Right renal cortex interstitium (tissue), 3 donors: ENCODE measurements at regions not wholly inside any gene's neighbourhood (a gene's known extent, or its start where the extent isn't known, plus 50 kb on each side); places are given as distances from the start of the nearest gene placed in this dataset.

Experiments
- DNase-seq, 3 donors: peaks; one replicate each; pipeline ENCODE4 v3.0.0-alpha.2; 2013; ENCODE audit warnings: low read depth in 3 of 3, low spot score in 2 of 3

DNA sequence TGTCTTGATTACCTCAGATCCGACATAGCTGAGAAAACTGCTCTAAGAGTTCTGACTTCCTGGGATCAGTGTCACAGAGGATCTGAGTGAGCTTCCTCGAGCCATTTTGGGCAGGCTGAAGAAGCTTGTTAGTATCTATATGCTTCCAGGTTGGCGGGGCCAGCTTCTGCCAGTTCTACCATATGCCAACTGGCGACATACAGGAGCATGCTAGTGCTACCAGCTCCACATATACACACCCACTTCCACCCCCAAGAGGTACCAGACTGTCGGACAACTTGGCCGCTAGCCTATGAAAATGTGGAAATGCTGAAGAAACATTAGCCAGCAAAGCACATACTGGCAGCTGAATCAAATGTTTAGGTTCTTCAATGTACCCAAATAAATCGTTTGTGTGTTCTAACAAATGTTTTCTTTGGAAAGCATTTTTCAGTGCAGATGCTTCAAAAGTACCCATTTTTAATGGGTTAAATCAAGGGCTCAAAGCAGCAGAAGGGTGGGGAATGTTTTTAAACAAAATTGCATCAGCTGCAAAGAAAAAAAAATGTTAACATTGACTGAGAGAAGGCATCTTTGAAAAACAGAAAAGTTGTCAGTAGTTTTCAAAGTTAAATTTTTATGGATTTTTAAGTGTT lies 163.7 kb downstream of the KLF12 start:
- no peak for DNase-seq

DNA sequence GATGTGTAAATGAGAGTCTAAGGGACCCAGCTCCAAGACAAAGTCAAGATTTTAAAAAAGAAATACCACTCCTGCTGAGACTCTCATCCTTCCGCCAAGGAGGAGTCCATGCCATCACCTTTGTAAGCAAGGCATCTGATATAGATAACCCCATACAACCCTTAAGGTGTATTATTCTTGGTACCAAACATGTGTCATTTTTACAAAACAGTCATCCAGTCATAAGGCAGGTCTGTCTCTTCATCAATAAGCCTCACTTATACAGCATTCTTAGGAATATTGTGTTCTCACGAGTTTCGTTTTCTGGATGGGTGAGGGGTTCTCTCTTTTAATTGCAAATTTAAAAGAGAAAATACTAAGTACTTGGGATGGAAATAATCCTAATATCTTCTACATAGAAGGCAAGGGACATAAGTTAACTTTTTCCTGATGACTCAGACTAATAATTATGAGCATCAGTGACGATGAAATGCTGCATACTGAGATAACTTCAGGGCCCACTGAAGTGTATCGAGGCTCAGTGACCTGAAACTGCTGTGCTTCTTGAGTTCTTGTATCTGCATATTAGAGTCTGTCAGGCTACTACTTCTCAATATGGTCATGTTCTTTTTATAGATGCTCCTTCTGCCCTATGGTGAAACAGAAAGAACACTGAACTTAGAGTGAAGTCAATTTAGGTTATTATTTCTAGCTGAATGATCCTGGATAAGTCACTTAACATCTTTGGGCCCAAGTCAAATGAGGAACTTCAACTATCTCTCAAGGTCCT lies 166.6 kb downstream of the KLF12 start:
- DNase-seq = no peak

DNA sequence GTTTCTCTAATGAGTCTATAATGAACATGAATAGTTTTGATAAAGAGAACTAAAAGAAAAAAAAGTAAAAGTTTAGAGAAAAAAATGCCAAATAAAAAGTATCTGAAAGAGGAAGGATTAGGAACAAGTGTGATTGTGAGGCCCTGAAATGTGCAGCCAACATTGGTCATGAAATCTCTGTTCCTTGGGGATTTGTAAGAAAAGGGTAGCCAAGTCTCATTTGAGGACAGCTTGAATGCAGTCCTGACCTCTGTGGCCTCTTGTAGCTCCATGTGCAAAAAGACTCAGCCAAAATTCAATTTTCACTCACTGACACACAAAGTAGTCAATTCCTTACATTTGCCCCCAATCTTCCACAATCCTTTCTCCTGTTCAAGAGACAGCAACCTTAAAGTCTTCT lies 167.9 kb downstream of the KLF12 start:
- no peak for DNase-seq

DNA sequence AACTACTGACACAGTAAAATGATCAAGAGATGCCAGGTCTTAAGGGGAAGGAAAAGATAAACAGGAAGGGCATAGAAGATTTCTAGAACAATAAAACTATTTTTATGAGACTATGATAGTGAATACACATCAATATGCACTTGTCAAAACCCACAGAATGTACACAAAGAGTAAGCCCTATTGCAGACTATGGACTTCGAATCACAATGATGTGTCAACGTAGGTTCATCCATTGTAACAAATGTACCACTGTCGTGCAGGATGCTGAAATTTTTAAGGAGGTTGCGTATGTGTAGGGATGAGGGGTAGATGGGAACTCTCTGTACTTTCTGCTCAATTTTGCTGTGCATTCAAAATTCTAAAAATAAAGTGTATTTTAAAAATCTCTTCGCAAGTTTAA lies 171.9 kb downstream of the KLF12 start:
- DNase-seq = no peak

DNA sequence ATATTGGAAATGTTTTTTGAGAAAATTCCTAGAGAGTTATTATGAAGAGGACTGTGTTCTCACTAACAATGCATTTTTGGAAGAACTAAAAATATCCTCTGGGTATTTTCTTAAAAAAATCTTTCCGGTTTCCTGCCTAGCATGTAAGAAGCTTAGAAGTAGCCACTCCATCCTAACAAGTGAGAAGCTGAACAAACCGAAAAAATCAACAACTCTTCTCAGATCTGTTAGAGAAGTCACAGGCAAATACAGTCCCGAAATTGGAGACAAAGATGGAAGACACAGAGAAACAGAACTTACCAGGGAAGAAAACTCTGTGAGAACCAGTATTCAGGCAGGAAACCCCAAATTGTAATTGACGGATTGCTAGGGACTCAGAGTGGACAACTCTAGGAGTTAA lies 173.0 kb downstream of the KLF12 start:
- DNase-seq = no peak

DNA sequence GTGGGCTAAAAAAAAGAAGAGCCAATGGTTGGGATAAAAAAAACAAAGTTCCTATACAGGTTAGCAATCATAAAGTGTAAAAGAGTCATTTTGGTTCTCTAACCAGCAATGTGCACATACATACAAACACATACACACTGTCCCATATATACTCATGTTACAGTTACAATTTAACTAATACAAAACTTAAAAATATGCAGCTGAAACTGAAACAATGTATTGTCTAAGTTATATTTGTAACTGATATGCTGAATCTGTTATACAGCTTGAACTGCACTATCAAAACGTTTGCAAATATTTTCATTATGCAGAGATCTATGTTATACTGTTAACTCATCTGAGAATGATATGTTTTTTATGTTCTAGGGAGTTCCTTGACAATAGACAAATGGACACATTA lies 173.7 kb downstream of the KLF12 start:
- DNase-seq = no peak

DNA sequence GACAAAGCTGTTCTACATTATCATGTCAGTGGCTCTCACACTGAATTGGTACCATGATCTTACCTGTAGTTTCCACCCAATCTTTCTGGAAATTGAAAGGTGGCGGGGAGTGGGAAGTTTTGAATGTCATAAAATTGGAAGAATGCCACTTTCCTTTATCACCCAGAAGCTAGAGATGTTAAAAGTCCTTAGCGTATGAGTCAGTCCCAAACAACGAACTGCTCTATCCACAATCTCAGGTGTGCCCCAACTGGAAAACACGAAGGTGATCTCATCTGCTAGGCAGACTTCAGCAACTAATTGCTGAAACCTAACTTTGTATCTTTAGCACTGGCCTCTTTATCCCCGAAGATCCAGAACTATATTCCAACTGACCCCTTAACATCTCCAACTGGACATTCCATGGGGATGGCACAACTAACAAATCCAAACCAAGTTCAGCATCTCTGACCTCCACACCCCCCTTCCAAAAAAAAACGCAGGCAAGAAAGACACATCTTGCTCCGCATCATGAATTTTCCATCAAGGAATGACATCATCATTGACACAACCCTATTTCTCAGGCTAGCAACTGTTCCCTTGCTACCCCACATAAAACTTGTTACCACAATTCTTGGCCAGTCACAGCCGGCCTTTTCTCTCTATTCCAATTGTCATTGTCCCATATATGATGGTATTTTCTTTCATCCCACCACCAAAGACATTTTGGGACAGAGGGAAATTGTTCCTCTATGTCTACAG lies 175.4 kb downstream of the KLF12 start:
- DNase-seq = no peak

DNA sequence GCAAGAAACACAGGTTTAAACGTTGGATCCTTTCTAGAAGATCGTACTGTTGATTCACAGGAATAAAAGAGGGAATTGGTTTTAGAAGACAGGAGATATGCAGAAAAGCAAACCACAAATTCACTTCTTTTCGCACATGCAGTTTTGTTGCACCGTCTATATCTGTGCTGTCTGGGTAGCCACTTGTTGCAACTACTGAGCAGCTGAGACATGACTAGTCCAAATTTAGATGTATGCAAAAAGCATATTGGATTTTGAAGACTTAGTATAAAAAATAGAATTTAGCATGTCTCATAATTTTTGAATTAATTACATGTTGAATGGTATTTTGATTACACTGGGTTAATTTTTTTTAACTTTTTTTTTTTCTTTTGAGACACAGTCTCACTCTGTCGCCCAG lies 176.3 kb downstream of the KLF12 start:
- DNase-seq = no peak

DNA sequence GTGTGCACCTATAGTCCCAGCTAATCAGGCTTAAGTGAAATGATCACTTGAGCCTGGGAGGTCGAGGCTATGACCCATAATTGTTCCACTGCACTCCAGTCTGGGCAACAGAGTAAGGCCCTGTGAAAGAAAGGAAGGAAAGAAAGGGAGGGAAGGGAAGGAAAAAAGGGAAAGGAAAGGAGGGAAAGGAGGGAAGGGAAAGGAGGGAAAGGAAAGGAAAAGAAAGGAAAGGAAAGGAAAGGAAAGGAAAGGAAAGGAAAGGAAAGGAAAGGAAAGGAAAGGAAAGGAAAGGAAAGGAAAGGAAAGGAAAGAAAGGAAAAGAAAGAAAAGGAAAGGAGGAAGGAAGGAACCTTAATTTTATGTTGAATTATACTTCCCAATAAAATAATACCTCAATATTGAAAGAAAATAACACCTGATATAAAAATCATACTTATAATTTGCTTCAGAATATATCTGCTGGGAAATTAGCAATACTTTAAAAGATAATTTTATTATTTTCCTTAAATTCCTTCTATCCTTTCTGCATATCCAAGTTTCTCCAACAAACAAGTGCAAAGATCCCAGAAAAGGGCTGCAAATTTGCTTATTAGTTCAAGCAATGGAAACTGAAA lies 177.3 kb downstream of the KLF12 start:
- no peak for DNase-seq

DNA sequence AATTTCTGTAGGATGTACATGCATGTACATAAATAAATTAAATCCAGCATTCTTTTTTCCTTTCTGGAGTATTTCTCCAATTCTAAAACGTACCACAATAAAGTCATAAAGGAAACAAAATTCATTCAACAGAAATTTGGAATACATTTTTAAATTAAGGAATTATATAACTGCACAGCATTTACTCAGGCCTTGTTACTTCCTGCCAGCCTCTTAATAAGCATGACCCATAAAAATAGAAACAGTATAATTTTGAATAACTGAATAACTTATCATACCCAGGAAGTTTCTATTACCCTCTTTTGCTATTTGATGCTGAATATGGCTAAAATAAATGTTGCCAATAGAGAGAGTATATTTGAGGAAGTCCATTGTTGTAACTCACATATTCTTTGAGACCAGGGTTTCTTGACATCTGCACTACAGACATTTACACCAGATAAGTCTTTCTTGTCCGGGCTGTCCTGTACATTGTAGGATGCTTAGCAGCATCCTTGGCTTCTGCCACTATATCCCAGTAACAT lies 178.2 kb downstream of the KLF12 start:
- no peak for DNase-seq

DNA sequence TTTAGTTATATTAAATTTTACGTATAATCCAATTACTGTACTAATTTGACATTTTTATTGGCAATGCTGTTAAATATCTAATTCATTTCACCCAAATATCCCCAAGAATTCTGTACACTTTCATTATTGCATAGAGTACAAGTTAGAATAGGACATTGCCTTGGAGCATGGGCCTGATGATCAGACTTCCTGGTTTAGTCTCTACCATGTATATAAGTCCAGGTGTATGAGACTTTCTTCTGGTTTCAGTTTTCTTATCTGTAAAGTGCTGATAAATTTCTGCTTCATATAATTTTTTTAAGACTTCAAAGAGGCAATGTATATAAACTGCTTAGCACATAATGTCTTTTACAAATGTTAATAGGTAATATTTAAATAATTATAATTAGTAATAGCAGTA lies 179.4 kb downstream of the KLF12 start:
- no peak for DNase-seq

DNA sequence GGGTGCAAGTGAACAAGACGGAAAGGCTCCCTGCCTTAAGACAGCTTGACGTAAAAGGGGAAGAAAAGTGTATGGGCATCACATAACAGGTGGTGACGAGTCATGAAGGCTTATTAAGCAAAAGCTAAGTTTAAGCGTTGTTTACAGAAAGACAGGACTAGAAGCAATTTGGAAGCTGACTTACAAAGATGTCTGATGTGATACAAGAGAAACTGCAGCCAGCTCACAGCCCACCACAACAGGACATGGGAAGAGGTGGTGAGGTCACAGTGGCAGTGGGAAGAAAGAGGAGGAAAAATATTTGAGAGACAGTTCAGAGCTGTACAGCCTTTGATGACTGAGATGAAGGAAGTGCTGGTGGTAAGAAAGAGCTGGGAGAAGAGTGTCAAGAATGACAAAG lies 181.6 kb downstream of the KLF12 start:
- no peak for DNase-seq

DNA sequence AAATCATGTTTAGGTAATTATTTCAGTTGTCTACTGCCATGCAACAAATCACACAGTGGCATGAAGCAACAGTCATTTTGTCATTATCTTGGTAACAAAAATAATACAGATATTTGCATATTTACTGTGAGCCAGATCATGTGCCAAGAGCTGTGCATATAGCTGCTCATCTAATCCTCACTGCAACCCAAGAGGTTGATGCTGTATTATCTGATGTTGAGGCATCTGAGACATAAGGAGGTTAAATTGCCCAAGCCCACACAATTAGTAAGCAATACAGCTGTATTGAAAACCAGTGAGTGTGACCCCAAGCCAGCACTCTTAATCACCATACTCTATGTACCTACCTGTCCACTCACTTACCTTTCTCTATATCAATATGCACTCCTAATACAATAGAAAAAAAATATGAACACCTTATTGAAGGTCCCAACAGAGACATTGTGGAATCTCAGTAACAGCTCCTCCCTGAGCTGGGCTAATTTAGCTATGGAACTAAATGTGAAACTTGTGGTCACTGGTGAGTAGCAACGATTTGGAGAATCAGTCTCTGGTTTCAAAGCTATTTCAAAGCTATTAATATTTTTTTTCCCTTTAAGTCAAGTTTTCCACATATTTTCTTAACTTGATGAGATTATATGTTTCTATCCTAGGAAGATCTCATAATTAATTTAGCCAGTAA lies 185.2 kb downstream of the KLF12 start:
- DNase-seq = no peak

DNA sequence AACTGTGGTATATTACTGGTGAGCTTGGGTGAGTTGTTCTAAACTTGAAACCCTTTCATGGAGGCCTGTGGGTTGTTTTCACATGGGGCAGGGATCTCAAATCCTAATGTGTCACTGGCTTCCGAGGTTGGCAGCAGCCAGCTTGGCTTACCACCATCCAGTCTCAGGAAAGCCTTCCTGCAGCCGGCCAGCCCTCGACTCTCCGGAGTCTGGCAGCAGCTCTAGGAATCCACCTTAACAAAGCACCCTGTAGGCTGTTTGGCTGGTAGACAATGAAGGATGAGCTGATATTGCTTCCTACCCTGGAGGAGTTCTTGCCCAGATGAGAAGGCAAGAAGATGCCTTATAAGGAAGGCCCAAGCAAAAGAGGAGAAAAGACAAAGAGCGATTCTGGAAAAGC lies 188.3 kb downstream of the KLF12 start:
- DNase-seq = no peak

DNA sequence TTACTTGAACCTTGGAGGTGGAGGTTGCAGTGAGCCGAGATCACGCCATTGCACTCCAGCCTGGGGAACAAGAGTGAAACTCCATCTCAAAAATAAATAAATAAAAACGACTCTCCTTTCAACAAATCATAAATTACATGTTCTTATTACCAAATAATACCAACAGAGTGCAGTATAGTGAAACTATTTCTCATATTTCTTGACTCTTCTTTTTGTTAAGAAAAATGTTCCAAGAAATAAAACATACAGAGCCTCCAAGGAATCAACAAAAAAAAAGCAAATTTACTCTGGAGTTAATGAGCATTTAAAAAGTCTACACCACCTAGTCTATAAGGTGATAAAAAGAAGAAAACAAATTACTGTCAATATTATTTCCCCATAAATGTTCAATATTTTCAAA lies 188.8 kb downstream of the KLF12 start:
- DNase-seq = no peak

DNA sequence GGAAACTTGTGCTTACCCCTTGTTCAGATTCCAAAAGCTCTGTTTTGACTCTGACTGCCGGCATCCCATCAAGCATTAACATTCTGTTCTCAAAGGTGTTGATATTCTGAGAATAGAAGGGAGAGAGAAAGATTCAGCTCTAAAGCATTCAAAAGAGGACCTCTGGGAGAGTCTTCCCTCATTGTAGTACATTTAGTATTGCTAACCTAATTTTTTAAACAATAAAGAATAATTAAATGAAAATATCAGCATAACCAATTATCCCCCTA lies 190.3 kb downstream of the KLF12 start:
- no peak for DNase-seq

DNA sequence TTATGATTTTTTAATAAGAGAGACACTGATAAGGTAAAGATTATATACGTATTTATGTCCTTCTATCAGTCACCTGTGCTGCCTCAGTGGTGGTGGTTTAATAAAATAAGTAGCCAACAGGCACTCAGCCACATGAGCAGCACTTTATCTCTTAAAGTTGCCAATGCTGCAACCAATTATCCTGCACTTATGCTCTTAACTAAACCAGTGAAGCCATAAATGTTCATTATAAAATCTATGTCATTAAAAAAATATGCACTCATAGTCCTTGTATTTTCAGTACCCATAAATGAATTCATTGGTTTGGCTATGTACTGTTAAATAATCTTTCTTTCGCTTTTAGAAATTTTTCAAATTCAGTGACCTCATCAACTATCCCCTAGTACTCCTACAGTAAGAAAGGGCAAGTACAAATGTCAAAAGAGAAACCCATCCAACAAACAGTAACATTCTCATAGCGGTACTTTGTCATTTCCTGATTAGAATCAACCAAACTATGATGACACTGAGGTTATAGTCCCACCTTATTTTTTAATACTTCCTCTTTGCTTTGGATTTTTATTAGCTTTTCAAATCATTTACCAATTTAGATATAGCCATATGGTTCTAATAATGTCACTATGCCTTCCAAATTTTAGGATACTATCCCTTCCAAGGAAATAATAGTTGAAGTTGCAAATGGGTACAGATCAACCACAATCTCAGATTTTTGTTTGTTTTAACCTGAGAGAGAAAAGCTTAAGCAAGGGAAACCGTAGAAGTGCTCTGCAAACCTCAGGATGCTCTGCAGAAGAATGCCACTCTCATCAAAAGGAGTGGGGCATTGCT lies 190.9 kb downstream of the KLF12 start:
- no peak for DNase-seq

DNA sequence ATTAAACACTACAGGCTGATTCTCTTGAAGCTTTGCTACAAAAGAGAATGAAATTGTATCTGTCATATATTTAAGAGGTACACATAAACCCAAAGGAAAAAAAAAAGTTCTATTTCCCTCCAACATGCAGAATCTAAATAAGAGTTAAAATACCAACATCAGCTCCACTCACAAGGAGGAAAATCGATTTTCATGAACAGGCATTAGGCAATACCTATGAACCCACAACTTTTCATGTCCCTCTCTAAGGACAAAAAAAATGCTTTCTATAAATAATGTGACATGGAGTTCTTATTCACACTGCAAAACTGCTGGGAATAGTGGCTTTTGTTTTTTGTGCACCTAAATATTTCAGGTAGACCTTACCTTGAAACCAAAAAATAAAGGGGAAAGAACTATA lies 192.5 kb downstream of the KLF12 start:
- no peak for DNase-seq

DNA sequence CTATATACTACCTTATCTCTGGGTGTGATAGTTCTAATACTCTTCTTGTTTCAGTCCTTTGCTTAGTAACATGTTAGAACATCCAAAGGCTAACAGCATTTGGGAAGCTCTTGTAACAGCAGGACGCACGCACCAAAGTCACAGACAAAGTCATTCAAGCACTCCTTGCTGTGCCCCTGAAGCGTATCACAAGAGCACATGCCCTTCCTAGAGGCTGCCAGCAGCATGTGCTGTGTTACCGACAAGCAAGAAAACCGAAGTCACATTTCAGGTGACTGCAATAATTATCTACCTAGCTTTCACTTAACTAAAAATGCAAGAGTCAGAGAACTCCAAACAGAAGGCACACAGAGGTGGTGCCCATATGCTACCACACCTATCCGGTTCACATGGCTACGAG lies 194.1 kb downstream of the KLF12 start:
- no peak for DNase-seq

DNA sequence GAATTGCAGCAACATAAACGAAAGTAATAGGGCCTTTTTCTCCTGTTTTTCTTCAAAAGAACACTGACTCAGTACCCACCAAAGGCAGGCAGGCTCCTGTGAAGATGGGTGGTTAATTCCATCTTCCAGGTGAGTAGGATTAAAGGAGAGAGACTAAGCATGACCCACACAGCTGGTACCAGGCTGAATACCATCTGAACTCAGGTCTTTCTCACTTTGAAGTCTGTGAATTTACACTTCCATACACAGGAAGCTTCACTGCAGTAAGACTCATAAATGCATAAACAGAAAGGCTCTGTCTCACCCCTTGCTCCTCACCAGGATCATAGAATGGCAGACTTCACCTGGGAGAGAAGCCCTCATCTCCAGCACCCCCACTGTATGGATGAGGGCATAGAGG lies 194.6 kb downstream of the KLF12 start:
- no peak for DNase-seq
